Kidney epithelial cell (primary cell): ENCODE measurements at regions not wholly inside any gene's neighbourhood (a gene's known extent, or its start where the extent isn't known, plus 50 kb on each side); places are given as distances from the start of the nearest gene placed in this dataset.
"Not testable (repeated sequence)": the region's sequence is repeated elsewhere in the genome, so short reads cannot be mapped to it uniquely, and the experiment has no call there.

ENCODE experiments used
- DNase-seq: peaks from one replicate; pipeline ENCODE4 v3.0.0-alpha.2; 2010; ENCODE audit warnings: low read depth
- H3K27me3 ChIP-seq: 2 replicates; pipeline ENCODE4 v1.6.0; 2011; ENCODE audit warnings: low read length; ENCODE audit not compliant: control insufficient read depth, insufficient read depth
- H3K36me3 ChIP-seq: 2 replicates; pipeline ENCODE4 v1.5.1; 2011; ENCODE audit warnings: low read length; ENCODE audit not compliant: control insufficient read depth, insufficient read depth
- H3K4me3 ChIP-seq: 2 replicates; pipeline ENCODE4 v1.5.1; 2011; ENCODE audit warnings: low read depth, mild to moderate bottlenecking, control low read depth, low read length
- TF ChIP-seq, protein P1 (sequence below): IDR thresholded peaks from 2 replicates; pipeline ENCODE4 v1.5.1; 2011; ENCODE audit warnings: mild to moderate bottlenecking, moderate library complexity, low read length, control low read depth, inconsistent platforms; ENCODE audit not compliant: insufficient read depth, poor library complexity, severe bottlenecking

DNA sequence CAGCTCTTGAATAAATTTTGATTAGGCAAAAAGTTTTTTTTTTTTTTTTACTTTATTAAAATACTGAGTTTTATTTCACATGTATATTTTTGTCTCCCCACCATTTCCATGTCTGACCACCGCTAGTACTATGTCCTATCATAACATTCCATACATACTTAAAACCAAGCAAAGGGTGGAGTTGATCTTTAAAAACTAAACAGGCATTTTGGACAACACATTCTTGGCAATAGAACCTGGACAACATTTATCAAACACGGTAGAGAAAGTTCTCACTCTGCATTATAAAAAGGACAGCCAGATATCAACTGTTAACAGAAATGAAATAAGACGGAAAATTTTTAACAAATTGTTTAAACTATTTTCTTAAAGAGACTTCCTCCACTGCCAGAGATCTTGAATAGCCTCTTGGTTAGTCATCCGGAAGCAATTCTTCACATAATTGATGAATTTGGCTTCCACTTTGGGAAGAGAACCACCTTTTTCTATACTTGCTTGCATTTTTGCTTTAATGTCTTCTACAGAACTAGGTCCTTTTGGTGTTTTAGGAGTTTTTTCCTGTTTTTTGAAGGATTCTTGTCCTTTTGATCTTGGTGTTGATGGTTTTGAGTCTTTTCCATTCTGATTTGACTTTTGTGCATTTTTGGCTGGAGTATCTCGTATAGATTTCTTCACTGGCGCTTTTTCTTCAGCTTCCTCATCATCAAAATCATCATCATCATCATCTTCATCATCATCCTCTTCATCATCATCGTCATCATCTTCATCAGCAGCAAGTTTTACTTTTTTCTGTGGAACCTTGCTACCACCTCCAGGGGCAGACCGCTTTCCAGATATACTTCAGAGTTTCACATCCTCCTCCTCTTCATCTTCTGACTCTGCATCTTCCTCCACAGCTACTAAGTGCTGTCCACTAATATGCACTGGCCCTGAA lies 58.7 kb downstream of the POU5F2 start:
- not testable (repeated sequence) for H3K36me3 ChIP-seq, DNase-seq, H3K4me3 ChIP-seq, H3K27me3 ChIP-seq

DNA sequence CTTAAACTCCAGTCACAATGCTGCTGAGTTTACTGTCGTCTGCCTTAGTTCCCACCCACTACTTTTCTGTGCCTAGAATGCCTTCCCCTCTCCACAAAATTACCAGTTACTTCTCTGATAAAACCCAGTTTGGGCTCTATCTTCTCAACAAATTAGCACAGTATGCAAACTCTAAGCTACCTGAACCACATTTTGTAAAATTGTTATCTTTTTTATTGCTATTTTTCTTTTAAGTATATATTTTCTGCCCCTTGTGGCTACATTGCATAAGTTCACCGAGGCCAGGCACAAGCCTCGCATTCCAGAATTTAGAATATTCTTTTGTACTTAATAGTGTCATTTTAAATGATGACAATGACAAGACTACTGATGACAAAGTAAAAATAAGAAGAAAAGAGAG lies 60.0 kb downstream of the POU5F2 start:
- TF ChIP-seq, protein P1, sequence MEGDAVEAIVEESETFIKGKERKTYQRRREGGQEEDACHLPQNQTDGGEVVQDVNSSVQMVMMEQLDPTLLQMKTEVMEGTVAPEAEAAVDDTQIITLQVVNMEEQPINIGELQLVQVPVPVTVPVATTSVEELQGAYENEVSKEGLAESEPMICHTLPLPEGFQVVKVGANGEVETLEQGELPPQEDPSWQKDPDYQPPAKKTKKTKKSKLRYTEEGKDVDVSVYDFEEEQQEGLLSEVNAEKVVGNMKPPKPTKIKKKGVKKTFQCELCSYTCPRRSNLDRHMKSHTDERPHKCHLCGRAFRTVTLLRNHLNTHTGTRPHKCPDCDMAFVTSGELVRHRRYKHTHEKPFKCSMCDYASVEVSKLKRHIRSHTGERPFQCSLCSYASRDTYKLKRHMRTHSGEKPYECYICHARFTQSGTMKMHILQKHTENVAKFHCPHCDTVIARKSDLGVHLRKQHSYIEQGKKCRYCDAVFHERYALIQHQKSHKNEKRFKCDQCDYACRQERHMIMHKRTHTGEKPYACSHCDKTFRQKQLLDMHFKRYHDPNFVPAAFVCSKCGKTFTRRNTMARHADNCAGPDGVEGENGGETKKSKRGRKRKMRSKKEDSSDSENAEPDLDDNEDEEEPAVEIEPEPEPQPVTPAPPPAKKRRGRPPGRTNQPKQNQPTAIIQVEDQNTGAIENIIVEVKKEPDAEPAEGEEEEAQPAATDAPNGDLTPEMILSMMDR = peak; percentile 25
- Histone ChIP-seq H3K4me3 (no peak overlapping the region), H3K27me3 (no peaks in the 10 kb centered on the region), H3K36me3 (no peaks in the 10 kb centered on the region)
- DNase-seq = no peak

DNA sequence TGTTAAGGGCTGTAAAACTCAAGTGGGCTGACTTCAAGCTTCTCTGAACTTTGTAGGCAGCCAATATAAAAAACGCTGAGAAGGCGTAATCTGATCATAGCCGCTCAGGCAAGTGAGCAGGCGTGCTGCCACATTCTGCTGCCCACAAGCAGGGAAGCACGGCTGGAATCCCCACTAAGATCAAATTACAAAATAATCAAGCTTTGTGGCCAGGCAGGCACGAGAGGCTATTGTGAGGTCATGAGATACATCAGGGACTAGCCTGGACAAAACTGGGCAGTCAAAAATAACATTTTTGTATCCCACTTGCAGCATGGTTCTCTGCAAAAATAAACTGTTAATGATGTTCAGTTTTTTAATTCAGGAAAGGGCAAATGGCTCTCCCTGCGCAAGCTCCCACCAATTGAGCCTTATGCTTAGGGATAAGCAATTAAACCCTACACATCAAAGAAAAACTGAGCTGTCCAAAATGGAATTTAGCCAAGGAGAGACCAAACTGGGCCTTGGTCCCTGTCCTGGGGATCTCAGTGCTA lies 64.0 kb downstream of the POU5F2 start:
- Histone ChIP-seq H3K36me3 (no peaks in the 10 kb centered on the region), H3K4me3 (no peak overlapping the region), H3K27me3 (no peaks in the 10 kb centered on the region)
- DNase-seq = peak; percentile 85
- TF ChIP-seq, protein P1 = no peak

DNA sequence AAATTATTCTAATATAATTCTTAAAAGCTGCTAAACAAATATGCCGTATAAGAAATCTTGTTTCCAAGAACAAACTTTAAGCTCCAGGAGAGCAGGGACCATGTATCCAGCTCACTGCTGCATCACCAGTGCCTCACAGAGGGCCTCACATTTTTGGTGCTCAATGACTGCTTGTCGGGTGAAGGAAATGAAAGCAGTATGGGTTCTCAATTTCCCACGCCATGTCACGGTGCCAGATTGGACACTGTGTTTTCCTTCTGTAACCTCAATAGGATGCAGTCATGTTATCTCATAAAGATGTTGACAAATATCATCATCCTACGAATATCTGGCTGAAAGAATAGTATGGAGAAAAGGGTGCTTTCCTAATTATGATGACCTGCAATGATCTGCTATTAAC lies 64.7 kb downstream of the POU5F2 start:
- H3K27me3 ChIP-seq = no peaks in the 10 kb centered on the region
- no peak overlapping the region for H3K4me3 ChIP-seq
- no peak for DNase-seq
- H3K36me3 ChIP-seq = no peaks in the 10 kb centered on the region
- TF ChIP-seq, protein P1 = no peak

DNA sequence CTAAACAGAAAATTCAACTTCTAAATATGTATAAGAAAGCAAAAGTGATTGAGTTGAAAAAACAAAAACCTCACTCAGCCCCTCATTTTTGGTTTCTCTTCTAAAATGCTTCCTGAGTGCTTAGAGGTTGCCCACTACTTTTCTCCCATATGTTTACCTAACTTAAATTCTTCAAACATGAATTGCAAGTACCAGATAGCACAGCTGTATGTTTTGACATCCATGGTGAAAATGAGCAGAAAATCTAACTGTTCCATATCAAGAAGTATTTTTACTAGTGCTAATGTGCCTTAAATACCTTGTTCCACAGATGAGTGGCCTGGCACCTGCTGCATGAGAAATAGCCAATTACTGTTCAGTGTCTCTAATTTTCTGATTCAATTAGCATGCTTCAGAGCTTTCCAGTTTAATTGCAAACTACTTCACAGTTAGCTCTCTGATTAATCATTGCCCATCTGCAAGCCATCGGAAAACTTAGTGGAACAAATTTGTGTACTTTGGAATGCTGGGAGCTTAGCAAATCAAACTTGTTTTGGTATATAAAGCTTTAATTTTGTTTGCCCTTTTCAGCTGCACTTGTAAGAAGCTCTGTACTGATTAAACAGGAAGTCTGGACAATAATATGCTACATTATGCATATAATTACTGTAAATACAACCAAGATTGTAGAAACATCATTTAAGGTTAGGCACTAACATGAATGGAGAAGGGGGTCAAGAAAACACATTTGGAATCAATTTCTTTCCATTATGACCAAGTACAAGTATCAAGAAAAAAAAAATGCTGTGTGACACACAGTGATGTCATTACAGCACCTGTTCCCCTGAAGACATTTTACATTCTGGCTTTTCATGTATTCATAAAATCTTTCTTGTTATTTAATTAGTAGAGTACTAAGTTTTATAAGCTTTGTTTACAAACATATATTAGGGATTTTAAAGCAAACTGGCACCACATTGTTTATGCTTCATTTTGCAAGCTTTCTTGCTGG lies 65.6 kb downstream of the POU5F2 start:
- DNase-seq = no peak
- Histone ChIP-seq H3K27me3 (no peaks in the 10 kb centered on the region), H3K4me3 (no peak overlapping the region), H3K36me3 (no peaks in the 10 kb centered on the region)
- TF ChIP-seq, protein P1 = no peak

DNA sequence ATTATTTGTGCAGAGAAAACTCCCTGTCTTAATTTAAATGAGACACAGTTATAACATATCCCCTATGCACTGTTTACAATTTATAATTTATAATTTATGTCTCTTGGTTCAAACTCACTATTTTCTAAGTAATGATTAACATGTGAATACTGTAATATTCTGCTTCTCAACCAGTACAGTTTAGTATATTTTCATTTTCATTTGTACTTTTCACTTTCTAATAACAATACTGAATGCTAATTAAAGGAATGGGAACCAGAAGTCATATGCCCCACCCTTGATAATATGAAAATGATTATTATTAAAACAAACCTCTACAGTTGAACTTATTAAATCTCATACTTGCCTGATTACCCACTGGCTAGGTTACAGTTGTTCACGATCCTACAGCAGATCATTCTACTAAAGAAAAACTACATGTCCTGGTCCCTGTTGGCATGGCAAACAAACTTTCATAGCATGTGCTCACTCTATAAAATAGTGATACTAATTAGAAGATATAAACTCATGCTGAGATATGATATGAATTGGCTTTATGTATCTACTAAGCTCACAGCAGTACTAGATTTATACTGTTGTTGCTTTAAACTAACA lies 66.4 kb downstream of the POU5F2 start:
- TF ChIP-seq, protein P1 = no peak
- H3K27me3 ChIP-seq = no peaks in the 10 kb centered on the region
- H3K4me3 ChIP-seq = no peak overlapping the region
- DNase-seq = no peak
- no peaks in the 10 kb centered on the region for H3K36me3 ChIP-seq
